ENCODE measurements at regions not wholly inside any gene's neighbourhood (a gene's known extent, or its start where the extent isn't known, plus 50 kb on each side); places are given as distances from the start of the nearest gene placed in this dataset.
"Not testable (repeated sequence)": the region's sequence is repeated elsewhere in the genome, so short reads cannot be mapped to it uniquely, and the experiment has no call there.

- DNase-seq (ENCODE audit: low read depth), result no peak
Observed at GRCh38 chr12:114616081-114616480, 67.9 kb downstream of the TBX3 start.

- no peak for DNase-seq (ENCODE audit: low read depth)
Observed at GRCh38 chr12:114614040-114614439, 69.9 kb downstream of the TBX3 start.

- DNase-seq (ENCODE audit: low read depth), result no peak
Observed at GRCh38 chr12:114612062-114612461, 71.9 kb downstream of the TBX3 start.

GRCh38 chr12:114611145-114612018 is 72.6 kb downstream of the TBX3 start:
- DNase-seq (ENCODE audit: low read depth), result no peak

GRCh38 chr12:114608509-114608908 is 75.5 kb downstream of the TBX3 start:
- no peak for DNase-seq (ENCODE audit: low read depth)

- no peak for DNase-seq (ENCODE audit: low read depth)
Observed at GRCh38 chr12:114605918-114606317, 78.1 kb downstream of the TBX3 start.

- no peak for DNase-seq (ENCODE audit: low read depth)
Observed at GRCh38 chr12:114604606-114605005, 79.4 kb downstream of the TBX3 start.

- not testable (repeated sequence) for DNase-seq (ENCODE audit: low read depth)
Observed at GRCh38 chr12:114600584-114600983, 83.4 kb downstream of the TBX3 start.

- no peak for DNase-seq (ENCODE audit: low read depth)
Observed at GRCh38 chr12:114598111-114598510, 85.9 kb downstream of the TBX3 start.

- DNase-seq (ENCODE audit: low read depth), result no peak
Observed at GRCh38 chr12:114592946-114593345, 91.0 kb downstream of the TBX3 start.

GRCh38 chr12:114588061-114588460 is 95.9 kb downstream of the TBX3 start:
- DNase-seq (ENCODE audit: low read depth), result no peak

- no peak for DNase-seq (ENCODE audit: low read depth)
Observed at GRCh38 chr12:114580306-114580705, 103.7 kb downstream of the TBX3 start.

- no peak for DNase-seq (ENCODE audit: low read depth)
Observed at GRCh38 chr12:114579389-114579788, 104.6 kb downstream of the TBX3 start.

- DNase-seq (ENCODE audit: low read depth), result no peak
Observed at GRCh38 chr12:114562654-114563053, 121.3 kb downstream of the TBX3 start.

- DNase-seq (ENCODE audit: low read depth), result no peak
Observed at GRCh38 chr12:114555451-114555850, 128.5 kb downstream of the TBX3 start.

- no peak for DNase-seq (ENCODE audit: low read depth)
Observed at GRCh38 chr12:114547636-114548035, 136.3 kb downstream of the TBX3 start.

- DNase-seq (ENCODE audit: low read depth), result no peak
Observed at GRCh38 chr12:114530417-114530816, 124.5 kb upstream of the TBX5 start.

GRCh38 chr12:114529966-114530365 is 124.0 kb upstream of the TBX5 start:
- DNase-seq (ENCODE audit: low read depth), result no peak

- DNase-seq (ENCODE audit: low read depth), result no peak
Observed at GRCh38 chr12:114528766-114529165, 122.8 kb upstream of the TBX5 start.

GRCh38 chr12:114521160-114521559 is 115.2 kb upstream of the TBX5 start:
- not testable (repeated sequence) for DNase-seq (ENCODE audit: low read depth)

- no peak for DNase-seq (ENCODE audit: low read depth)
Observed at GRCh38 chr12:114512351-114512750, 106.4 kb upstream of the TBX5 start.

GRCh38 chr12:114508529-114509129 is 102.7 kb upstream of the TBX5 start:
- DNase-seq (ENCODE audit: low read depth), result peak; percentile 53

- no peak for DNase-seq (ENCODE audit: low read depth)
Observed at GRCh38 chr12:114506651-114507050, 100.7 kb upstream of the TBX5 start.

GRCh38 chr12:114504311-114504710 is 98.4 kb upstream of the TBX5 start:
- no peak for DNase-seq (ENCODE audit: low read depth)

All from fibroblast of the conjunctiva (primary cell).